ENCODE measurements at regions not wholly inside any gene's neighbourhood (a gene's known extent, or its start where the extent isn't known, plus 50 kb on each side); places are given as distances from the start of the nearest gene placed in this dataset.

DNA sequence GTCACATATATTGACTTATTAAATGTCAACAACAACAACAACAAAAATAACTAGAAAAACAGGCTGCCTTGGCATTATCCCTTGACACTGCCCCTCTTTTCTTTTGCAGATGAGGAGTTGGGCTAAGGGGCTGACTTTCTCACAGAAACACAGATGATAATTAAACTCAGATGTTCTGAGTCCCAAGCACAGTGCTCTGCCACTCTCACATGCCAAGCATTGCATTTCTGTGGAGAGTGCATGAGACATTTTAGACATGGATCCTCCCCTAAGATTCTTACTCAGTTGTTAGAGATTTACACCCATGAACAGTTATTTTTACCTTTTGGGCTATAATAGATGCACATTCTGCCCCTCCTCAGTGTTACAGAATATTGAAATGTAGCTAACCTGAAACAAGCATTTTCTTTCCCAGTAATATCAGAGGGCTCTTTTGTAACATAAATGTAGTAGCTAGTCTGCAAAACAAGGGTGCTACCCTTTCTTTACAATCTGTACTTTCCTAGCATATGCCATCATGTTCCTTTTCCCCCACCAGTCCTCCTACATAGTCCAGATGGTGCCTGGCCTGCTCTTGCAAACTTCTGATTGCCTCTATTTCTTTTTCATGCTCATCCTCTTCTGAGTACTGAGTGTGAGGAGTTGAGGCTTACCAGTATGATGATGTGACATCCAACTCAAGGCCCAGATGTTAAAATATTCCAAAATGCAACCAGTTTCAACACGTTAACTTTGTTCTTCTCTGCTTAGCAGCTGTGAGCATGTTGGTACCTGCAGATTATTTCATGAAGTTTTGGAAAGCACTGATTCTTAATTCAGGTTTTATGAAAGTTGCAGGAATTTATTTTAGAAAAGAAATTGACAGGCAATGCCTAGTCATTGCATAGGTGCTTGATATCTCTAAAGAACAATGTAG is 125.0 kb upstream of the ATP2B1 start:
- ATAC-seq, result no peak
- Histone ChIP-seq H3K36me3 (no peaks in the 10 kb centered on the region), H3K9me3 (no peaks in the 10 kb centered on the region), H3K27me3 (no peaks in the 10 kb centered on the region), H3K27ac (no peak overlapping the region), H3K4me1 (no peaks in the 10 kb centered on the region), H3K4me3 (no peak overlapping the region)
- 90 to 100% methylated on average over 1 of the region's 1 CpG for WGBS, 2 donors (ENCODE audit: low coverage in 1 of 2)
- no peak for TF ChIP-seq POLR2A (IDR thresholded peaks at IDR 0.05)

DNA sequence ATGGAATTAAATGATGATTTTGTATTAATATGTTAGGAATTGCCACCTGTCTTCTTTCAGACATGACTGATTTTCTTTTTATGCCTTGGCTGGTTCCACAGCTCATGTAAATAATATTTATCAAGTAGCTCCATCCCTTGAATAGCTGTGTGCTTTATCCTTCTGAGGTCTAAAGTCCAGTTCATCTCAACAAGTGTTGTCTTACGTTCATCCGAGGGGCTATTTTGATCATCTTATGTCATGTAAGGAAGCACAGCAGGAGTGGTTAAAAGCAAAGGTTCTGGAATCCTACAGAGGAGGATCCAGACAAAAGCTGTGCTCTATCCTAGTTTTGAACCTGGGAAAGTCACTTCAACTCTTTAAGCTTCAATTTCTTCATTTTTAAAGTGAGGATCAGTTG is 123.7 kb upstream of the ATP2B1 start:
- TF ChIP-seq POLR2A (IDR thresholded peaks at IDR 0.05), result no peak
- no peak for TF ChIP-seq POLR2AphosphoS5 (IDR thresholded peaks at IDR 0.05)
- TF ChIP-seq, protein P1, sequence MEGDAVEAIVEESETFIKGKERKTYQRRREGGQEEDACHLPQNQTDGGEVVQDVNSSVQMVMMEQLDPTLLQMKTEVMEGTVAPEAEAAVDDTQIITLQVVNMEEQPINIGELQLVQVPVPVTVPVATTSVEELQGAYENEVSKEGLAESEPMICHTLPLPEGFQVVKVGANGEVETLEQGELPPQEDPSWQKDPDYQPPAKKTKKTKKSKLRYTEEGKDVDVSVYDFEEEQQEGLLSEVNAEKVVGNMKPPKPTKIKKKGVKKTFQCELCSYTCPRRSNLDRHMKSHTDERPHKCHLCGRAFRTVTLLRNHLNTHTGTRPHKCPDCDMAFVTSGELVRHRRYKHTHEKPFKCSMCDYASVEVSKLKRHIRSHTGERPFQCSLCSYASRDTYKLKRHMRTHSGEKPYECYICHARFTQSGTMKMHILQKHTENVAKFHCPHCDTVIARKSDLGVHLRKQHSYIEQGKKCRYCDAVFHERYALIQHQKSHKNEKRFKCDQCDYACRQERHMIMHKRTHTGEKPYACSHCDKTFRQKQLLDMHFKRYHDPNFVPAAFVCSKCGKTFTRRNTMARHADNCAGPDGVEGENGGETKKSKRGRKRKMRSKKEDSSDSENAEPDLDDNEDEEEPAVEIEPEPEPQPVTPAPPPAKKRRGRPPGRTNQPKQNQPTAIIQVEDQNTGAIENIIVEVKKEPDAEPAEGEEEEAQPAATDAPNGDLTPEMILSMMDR (IDR thresholded peaks at IDR 0.05), result no peak
- TF ChIP-seq EP300 (IDR thresholded peaks at IDR 0.05), result no peak
- 44 to 74% methylated on average over 2 of the region's 2 CpGs for WGBS, 2 donors (ENCODE audit: low coverage in 1 of 2)
- ATAC-seq, result no peak
- H3K27me3 ChIP-seq, result no peaks in the 10 kb centered on the region
- H3K4me1 ChIP-seq, result no peaks in the 10 kb centered on the region
- H3K9me3 ChIP-seq, result no peaks in the 10 kb centered on the region
- H3K27ac ChIP-seq, result no peak overlapping the region
- no peaks in the 10 kb centered on the region for H3K36me3 ChIP-seq
- H3K4me3 ChIP-seq, result no peak overlapping the region

DNA sequence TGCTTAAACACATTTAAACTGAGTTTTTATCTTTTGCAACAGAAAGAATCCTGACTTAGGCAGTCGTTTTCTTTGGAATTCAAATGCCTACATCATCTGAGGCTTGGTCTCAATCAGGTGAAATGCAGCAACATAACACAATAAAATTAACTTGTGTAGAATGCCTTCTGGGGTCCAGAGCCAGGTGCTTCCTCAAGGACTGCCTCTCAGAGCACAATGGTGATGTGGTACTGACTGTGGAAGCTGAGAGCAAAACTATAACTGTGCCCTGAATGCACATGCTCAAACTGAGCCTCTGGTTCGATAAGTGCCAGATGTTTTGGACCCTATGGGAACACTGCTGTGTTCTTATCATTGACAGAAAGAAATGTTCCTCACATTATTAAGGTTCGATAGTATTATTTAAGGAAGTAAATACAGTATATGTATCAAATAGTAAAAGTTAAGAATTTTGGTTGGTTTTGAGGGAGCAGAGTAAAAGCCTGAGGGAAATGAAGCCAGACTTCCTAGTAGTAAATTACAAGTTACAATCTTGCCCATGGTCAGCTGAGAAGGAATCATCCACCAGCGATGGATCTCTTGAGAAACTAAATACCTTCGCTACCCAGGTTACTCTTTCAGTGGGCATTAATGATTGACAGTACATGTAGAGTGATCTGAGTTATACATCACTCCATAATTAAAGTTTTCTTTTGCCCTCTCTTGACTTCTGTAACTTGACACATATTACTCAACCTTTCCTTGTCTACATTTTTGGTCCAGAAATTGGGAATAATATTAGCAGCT is 122.9 kb upstream of the ATP2B1 start:
- no peaks in the 10 kb centered on the region for H3K27me3 ChIP-seq
- no peak for ATAC-seq
- no peak overlapping the region for H3K27ac ChIP-seq
- no peak overlapping the region for H3K4me3 ChIP-seq
- H3K36me3 ChIP-seq, result no peaks in the 10 kb centered on the region
- H3K4me1 ChIP-seq, result no peaks in the 10 kb centered on the region
- no peaks in the 10 kb centered on the region for H3K9me3 ChIP-seq
- TF ChIP-seq POLR2AphosphoS5 (IDR thresholded peaks at IDR 0.05) (no peak), POLR2A (IDR thresholded peaks at IDR 0.05) (no peak), EP300 (IDR thresholded peaks at IDR 0.05) (no peak)
- TF ChIP-seq, protein P1 (IDR thresholded peaks at IDR 0.05), result no peak
- 76 to 82% methylated on average over 4 to 5 of the region's 5 CpGs for WGBS, 2 donors (ENCODE audit: low coverage in 1 of 2)

DNA sequence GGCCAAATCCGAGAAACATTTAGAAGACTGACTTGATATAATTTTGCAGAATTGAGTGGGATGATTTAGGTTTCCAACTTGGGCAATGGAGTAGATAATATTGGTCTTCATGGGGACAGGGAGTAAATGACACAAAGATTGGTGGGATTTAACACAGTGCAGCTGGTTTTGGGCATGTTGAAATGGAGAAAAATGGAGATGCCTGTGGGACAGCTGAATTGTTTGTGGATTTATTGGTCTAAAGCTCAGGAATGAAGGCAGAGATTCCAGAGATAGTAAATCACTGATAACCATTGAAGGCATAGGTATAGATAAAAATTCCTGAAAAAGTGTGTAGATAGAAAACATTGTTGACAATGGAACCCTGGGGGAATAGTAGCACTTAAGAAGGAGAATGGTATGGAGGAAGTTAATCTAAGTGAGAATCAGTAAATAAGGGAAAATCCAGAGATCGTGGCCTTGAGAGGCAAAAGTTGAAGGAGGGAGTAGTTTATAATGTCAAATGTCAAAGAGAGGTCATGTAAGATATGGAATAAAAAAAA is 120.9 kb upstream of the ATP2B1 start:
- TF ChIP-seq POLR2A (IDR thresholded peaks at IDR 0.05) (no peak), EP300 (IDR thresholded peaks at IDR 0.05) (no peak), POLR2AphosphoS5 (IDR thresholded peaks at IDR 0.05) (no peak)
- TF ChIP-seq, protein P1 (IDR thresholded peaks at IDR 0.05), result no peak
- Histone ChIP-seq H3K4me1 (no peaks in the 10 kb centered on the region), H3K27me3 (no peaks in the 10 kb centered on the region), H3K9me3 (no peaks in the 10 kb centered on the region), H3K27ac (no peak overlapping the region), H3K36me3 (no peaks in the 10 kb centered on the region), H3K4me3 (no peak overlapping the region)
- ATAC-seq, result no peak
- WGBS, 2 donors (ENCODE audit: low coverage in 1 of 2), result 78 to 82% methylated on average over 2 of the region's 2 CpGs

DNA sequence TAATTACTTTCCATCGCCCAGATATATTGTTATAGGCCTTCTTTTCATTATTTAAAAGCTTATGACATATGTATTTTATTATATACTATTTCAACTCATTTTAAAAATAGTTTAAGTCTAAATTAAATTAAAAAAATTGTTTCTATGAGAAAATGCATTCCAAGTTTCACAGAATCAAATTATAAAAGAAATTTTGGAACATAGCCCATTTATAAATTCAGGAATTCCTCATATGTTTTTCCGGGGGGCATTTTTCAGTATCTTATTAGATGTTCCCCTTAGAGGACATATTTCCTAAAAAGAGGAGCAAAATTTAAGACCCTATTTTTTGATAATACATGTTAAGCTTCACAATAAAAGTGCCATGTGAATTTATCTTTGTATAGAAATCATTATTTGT is 119.9 kb upstream of the ATP2B1 start:
- no peaks in the 10 kb centered on the region for H3K27me3 ChIP-seq
- no peaks in the 10 kb centered on the region for H3K36me3 ChIP-seq
- no peak overlapping the region for H3K27ac ChIP-seq
- ATAC-seq, result no peak
- TF ChIP-seq POLR2AphosphoS5 (IDR thresholded peaks at IDR 0.05) (no peak), EP300 (IDR thresholded peaks at IDR 0.05) (no peak)
- H3K9me3 ChIP-seq, result no peaks in the 10 kb centered on the region
- WGBS, 2 donors (ENCODE audit: low coverage in 1 of 2), result 81 to 84% methylated on average over 2 of the region's 2 CpGs
- H3K4me1 ChIP-seq, result no peaks in the 10 kb centered on the region
- no peak overlapping the region for H3K4me3 ChIP-seq

Measured in gastroesophageal sphincter (tissue), 4 donors.